ENCODE measurements at regions not wholly inside any gene's neighbourhood (a gene's known extent, or its start where the extent isn't known, plus 50 kb on each side); places are given as distances from the start of the nearest gene placed in this dataset.

DNA sequence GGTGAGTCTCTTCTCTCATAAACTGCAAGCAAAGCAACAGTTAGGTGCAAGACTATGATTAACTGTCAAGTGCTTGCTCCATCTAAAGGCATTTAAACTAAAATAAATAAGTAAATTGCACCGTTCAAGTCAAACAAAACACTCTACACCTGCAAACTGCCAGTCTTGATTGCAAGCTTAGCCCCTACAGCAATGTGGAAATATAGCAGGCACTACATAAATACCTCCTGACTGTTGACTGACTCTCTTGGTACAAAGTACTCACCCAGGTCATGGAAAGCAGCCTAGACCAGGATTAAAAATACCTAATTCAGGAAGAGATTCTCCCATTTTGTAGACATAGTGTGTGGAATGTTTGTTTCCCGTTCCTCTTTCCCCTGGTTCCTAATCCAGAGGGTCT lies 176.6 kb upstream of the KLHL29 start:
- TF ChIP-seq, protein P1, sequence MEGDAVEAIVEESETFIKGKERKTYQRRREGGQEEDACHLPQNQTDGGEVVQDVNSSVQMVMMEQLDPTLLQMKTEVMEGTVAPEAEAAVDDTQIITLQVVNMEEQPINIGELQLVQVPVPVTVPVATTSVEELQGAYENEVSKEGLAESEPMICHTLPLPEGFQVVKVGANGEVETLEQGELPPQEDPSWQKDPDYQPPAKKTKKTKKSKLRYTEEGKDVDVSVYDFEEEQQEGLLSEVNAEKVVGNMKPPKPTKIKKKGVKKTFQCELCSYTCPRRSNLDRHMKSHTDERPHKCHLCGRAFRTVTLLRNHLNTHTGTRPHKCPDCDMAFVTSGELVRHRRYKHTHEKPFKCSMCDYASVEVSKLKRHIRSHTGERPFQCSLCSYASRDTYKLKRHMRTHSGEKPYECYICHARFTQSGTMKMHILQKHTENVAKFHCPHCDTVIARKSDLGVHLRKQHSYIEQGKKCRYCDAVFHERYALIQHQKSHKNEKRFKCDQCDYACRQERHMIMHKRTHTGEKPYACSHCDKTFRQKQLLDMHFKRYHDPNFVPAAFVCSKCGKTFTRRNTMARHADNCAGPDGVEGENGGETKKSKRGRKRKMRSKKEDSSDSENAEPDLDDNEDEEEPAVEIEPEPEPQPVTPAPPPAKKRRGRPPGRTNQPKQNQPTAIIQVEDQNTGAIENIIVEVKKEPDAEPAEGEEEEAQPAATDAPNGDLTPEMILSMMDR (conservative IDR thresholded peaks at IDR 0.05 in 1 of 2, IDR thresholded peaks at IDR 0.05 in 1 of 2; ENCODE audit: low read depth in 1 of 2, low read length in 2 of 2) = no peak
- TF ChIP-seq EZH2 (IDR thresholded peaks at IDR 0.05; ENCODE audit: low read length, missing control alignments) = no peak
